Fibroblast of upper back skin (primary cell): ENCODE measurements at regions not wholly inside any gene's neighbourhood (a gene's known extent, or its start where the extent isn't known, plus 50 kb on each side); places are given as distances from the start of the nearest gene placed in this dataset.
A peak's percentile ranks its signal among the peaks of the same experiment; 100 is the strongest.
"Not testable (repeated sequence)": the region's sequence is repeated elsewhere in the genome, so short reads cannot be mapped to it uniquely, and the experiment has no call there.

Source experiments
- DNase-seq: peaks from one replicate; pipeline ENCODE4 v3.0.0-alpha.2; 2013

- no peak for DNase-seq
Measured at GRCh38 chr20:58579069-58579818, 64.0 kb upstream of the APCDD1L start.

- no peak for DNase-seq
Measured at GRCh38 chr20:58577871-58578598, 62.8 kb upstream of the APCDD1L start.

- no peak for DNase-seq
Measured at GRCh38 chr20:58577139-58577806, 62.1 kb upstream of the APCDD1L start.

DNA sequence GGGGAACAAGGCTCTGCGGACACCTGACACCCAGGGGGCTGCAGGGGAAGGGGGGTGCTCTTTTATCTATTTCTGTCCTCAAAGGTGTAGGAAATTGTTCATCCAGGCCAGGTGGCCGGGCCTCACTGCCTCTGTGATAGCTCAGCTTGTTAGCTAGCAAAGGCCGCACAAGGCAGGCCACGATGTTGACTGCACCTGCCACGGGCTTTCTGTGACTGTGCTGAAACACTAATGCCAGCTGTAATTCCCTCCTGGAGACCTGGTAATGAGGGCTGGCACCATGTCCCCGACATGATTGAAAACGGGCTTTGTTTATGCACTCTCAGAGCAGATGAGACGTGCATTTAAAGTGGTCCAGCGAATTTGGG, 61.4 kb upstream of the APCDD1L start:
- no peak for DNase-seq

DNA sequence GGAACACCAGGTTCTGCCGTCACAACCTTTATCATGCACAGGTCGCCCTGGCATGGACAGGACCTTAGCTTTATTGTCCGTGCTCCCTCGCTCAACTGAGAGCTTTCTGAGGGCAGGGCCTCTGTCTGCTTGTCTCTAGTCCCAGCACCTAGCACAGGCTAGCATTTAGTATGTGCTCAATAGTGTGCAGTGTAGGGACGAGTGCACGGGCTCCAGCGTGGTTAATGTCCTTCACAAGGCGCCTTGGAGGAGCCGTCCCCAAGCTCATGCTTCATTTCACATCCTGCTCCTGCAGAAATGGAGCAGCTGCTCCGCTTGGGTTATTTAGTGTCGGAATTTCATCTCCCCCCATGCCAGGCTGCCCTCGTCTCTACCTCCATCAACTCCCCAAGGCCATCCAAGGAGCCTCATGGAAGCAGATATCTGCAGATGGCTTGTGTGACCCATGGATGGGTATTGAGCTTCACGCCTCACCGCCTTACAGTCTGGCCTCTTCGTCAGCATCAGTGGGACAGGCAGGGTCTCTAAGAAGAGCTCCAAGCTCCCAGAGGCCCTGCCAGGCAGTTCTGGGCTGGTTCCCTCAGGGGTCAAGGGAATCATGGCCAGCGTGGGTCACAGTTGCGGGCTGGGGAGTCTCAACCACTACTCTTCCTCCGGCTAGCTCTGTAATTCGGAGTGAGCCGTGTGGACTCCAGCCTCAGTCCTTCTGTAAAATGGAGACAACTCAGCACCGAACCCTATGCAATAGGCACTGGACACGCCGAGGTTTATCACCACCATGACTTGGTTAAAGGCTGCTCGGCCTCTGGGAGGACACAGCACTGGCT, 60.8 kb upstream of the APCDD1L start:
- DNase-seq = no peak

DNA sequence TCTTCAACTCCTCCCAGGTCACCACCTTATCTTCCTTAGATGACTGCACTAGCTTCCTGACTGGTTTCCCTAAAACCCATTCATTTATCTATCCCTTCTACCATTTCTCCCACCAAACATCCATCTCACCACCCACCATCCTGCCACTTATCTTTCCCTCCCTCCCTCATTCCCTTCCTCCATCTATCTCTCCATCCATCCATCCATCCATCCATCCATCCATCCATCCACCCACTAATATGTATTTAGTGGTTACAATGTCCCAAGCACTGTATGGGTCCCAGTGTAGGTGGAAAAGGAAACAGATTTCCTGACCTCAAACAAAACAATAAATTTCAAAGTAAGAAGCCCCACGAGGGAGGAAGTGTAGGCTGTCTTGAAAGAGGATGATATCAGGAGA, 59.3 kb upstream of the APCDD1L start:
- DNase-seq = no peak

DNA sequence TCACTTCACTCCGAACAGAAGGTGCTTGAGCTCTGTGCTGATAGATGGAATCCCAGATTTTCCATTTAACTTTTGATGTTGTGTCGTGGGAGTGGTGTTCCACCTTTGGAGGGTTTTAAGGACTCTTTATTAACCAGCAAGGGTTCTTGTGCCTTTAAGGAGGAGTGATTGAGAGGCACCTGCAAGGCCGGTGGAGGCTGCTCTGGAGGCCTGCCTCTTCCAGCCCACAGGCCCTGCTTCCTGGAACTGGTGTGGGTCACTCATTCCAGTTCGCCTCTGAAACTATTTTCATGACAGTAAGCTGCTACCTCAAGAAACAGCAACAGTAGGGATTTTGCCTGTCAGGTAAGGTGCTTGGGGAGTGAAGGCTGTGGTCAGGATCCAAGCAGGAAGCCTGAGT, 58.8 kb upstream of the APCDD1L start:
- no peak for DNase-seq

DNA sequence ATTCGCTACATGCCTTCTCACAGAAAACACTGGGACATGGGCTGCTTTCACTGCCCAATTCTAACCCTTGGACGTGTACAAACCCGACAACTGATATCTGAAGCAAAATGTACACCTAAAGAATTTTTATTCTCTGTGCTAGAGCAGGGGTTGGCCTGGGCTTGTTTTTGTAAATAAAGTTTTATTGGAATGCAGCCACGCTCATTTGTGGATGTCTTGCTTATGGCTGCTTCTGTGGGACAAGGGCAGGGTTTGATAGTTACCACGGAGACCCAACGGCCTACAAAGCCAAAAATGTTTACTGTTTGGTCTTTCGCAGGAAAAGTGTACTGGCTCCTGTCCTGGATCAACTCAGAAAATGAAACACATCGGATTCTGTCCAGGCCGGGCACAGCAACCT, 58.1 kb upstream of the APCDD1L start:
- no peak for DNase-seq

- not testable (repeated sequence) for DNase-seq
Measured at GRCh38 chr20:58572428-58572763, 57.2 kb upstream of the APCDD1L start.

- peak; percentile 83 for DNase-seq
Measured at GRCh38 chr20:58571693-58572427, 56.7 kb upstream of the APCDD1L start.

GRCh38 chr20:58571356-58571692, 56.1 kb upstream of the APCDD1L start:
- DNase-seq = no peak

DNA sequence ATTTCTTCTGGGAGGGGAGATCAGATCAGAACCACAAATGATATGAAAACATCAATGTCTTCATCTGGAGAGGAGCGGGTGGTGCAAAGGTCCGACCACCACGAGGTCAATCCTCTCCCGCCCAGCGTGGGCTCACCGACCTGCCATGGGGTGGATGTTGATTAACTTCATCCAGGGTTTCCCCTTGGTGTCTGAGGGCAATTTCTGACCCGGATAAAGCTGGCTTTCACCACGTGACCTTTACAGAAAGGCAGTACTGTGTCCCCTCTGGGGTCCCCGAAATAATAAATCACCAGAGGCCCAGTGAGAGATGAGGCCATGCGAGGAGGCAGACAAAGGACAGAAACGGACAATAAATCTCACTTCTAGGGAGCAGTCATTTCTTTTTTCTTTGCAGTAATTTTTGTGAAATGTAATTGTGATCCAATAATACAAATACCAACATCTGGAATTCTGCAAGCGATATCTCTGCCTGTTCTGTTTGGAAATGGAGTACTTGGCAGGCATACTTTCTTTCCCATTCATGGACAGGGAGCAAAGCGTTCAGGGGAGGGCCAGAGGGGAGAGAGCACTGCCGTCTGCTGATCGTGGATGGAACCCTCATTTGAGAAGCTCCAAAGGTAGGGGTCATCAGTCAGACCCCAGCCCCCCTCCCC, 55.1 kb upstream of the APCDD1L start:
- DNase-seq = peak; percentile 41

DNA sequence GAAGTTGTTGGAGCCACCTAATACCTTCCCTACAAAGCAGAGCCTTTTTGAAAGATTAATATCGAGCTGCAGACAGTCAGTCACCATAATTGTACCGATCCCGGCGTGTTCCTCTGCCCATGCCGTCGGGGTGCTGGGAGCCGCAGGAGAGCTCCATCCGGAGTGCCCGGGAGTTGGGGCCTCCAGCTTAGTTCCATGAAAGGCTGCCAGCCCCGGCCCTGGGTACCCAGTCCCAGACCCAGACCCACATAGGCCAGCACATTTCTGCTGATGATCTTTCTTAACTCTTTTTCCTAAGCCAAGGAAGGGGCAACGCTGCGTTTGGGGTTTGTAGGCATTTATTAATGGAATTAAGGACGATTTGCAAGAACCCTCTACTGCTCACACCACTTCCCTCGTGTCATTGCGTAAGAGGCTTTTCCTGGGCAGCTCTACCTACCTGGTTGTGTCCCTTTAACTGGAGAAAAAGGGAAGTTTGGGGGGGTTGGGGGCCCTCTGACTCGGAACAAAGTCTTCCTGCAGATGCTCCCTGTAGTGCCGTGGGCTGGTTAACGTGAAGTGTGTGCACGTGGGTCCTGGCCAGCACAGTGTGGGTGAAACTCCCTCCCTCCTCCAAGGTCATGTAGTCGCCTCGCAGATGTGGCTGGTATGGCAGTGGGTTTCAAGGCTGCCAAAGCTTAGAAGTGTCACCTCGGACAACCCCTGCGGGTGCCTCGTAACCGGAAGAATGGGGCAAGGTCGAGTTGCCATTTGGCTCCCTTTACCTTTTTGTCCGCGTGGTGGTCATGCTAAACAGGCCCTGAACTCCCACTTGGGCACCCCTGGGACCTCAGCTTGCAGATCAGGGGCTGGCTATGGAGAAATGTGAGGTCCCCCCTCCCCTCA, 54.3 kb upstream of the APCDD1L start:
- no peak for DNase-seq

DNA sequence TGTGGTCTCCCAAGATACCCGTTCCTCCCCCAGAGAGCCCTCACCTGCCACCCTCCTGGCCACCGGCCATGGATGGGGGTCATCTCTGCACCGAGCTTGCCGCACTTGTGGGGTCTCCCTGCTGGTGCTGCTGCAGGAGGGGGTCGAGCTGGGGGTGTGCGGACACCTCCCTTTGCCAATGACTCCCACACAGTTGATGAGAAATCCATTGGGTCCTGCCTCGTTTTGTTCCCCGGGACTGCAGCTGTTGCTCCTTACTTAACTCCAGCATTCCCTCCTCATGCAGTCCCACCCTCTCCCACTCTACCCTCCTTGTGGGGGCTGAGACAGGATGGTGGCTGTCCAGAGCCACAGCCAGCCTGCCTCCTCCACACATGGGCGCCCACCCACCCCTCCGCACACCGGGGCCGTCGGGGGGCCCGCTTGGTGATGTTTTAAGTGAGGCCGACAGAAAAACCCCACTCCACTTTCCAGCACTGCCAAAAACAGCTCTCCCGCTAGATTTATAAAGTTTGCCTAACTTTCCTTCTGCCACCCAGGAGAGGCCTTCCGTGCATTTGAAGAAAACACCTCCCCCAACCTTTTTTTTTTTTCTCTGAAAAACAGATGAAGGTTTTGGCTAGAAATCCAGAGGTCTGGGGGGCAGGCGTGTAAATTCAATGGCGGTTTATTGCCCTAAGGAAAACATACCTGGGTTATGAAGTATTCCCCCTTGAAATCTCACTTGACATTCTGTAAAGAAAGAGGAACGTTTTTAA, 53.5 kb upstream of the APCDD1L start:
- DNase-seq = peak; percentile 77

- DNase-seq = no peak
Measured at GRCh38 chr20:58568126-58568482, 52.9 kb upstream of the APCDD1L start.

- no peak for DNase-seq
Measured at GRCh38 chr20:58567437-58567836, 52.2 kb upstream of the APCDD1L start.

DNA sequence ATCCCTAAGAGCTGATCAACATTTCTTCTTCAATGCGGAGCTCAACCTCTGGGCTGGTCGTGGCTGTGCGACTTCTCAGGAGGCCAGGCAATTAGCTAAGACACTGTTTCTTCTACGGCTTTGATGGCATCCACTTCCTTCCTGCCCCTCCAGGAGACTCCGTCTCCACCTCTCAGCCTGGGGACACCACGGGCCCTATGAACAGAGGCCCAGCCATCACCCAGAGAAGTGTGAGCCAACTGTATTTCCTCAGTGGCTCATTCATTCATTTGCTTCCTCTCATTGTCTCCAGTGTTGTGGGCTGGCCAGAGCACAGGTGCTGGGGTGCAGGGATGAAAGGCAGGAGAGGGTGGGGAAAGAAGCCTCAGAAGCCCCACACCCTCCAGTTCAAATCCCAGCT, 51.8 kb upstream of the APCDD1L start:
- no peak for DNase-seq

DNA sequence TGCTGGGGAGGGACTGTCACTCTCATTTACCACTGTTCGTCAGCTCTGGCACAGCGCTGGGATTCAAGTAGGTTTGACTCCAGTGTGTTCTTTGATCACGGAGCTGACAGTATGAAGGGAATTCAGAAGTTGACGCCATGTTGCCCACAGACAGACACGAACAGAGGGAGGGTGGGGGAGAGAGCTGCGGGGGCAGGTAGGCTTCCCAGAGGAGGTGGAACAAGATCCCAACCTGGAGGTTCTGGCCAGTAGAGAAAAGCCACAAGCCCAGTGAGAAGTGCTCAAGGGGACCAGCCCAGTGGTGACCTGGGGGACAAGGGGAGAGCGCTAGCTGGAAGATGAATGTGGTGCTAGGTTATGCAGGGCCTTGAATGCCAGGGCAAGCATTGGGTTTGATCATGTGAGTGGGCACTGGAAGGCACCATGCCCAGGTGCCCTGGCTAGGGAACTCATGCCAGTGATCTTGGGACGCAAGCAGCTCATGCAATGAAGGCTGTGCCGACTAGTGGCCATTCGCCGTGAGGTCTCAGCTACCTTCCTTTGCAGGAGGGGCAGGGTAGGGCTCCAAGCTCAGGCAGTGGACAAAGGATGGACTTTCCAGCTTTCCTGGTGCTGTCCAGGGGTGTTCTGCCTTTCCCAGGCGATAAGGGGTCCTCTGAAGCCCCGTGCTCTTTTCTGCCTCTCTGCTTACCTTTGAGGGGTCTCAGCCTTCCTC, 50.4 kb upstream of the APCDD1L start:
- no peak for DNase-seq
